HepG2 (cell line): ENCODE measurements at regions not wholly inside any gene's neighbourhood (a gene's known extent, or its start where the extent isn't known, plus 50 kb on each side); places are given as distances from the start of the nearest gene placed in this dataset.
A peak's percentile ranks its signal among the peaks of the same experiment; 100 is the strongest.

Source experiments
- ATAC-seq: fragments of 200-7000 bp; cut with Tn5 transposase; 3 replicates; pipeline ENCODE4 v1.9.1; 2020; ENCODE audit warnings: mild to moderate bottlenecking, moderate library complexity
- BruUV-seq: library from RNA; stranded (reverse); fragments of 400-500 nt; replicated peaks from 2 replicates; lab custom pipeline; 2021; lab: Mats Ljungman, UMichigan
- CTCF ChIA-PET: fragments of 300-600 bp; formaldehyde crosslinking; extraction: SDS; loops from one replicate; lab custom pipeline; 2021; ENCODE audit warnings: low total read pairs, inconsistent platforms, low intra/inter-chr PET ratio; lab: Yijun Ruan, JAX
- POLR2A ChIA-PET: fragments of 350-600 bp; sonication (Branson Sonifier 250); formaldehyde crosslinking; loops from one replicate; lab custom pipeline; 2020; ENCODE audit warnings: antibody characterized with exemption, inconsistent platforms; lab: Yijun Ruan, JAX
- DNase-seq: peaks from one replicate; pipeline ENCODE4 v3.0.0-alpha.2; 2015; ENCODE audit warnings: low spot score
- FAIRE-seq: peaks from 3 replicates; lab custom pipeline; 2011; peaks lifted over from hg19 to GRCh38; lab: Jason Lieb, UNC
- H2AFZ ChIP-seq: one replicate; pipeline ENCODE4 v1.6.1; 2011; ENCODE audit warnings: low read length, inconsistent platforms
- H3K27ac ChIP-seq: fragments of 300-600 bp; 3 replicates; pipeline ENCODE4 v1.8.0; 2011; ENCODE audit warnings: mixed run types, mild to moderate bottlenecking, mixed read lengths, low read length, inconsistent platforms; ENCODE audit not compliant: insufficient read depth; ENCODE audit errors: extremely low read length
- H3K27me3 ChIP-seq, 2 experiments: fragments of 200-600 bp in 1 of 2; 2 replicates in 1 of 2; 3 replicates in 1 of 2; pipeline versions ENCODE4 v1.6.0 to v1.8.0; 2011; ENCODE audit warnings: low read length in 2 of 2, mild to moderate bottlenecking in 2 of 2, moderate library complexity in 2 of 2, inconsistent platforms in 1 of 2; ENCODE audit not compliant: insufficient read depth in 2 of 2, control insufficient read depth in 1 of 2
- H3K36me3 ChIP-seq, 2 experiments: fragments of 200-600 bp in 1 of 2; replicated peaks in 1 of 2; 2 replicates in 1 of 2; 3 replicates in 1 of 2; pipeline versions ENCODE4 v1.5.1 to v1.8.0; 2011; ENCODE audit warnings: low read length in 2 of 2, inconsistent platforms in 1 of 2; ENCODE audit not compliant: insufficient read depth in 2 of 2, control insufficient read depth in 1 of 2
- H3K4me1 ChIP-seq: 2 replicates; pipeline ENCODE4 v1.5.1; 2012; ENCODE audit warnings: low read length, inconsistent platforms; ENCODE audit not compliant: insufficient read depth
- H3K4me2 ChIP-seq: 2 replicates; pipeline ENCODE4 v1.6.0; 2011; ENCODE audit warnings: low read depth, low read length, inconsistent platforms
- H3K4me3 ChIP-seq, 3 experiments: fragments of 200-600 bp in 1 of 3; sonication (generic), shearing (Covaris generic) in 1 of 3; replicated peaks in 1 of 3; 2 replicates each; pipeline ENCODE4 v1.5.1; 2011 to 2016; ENCODE audit warnings: low read length in 3 of 3, inconsistent platforms in 2 of 3, low read depth in 2 of 3, mild to moderate bottlenecking in 2 of 3, control low read depth in 1 of 3, mixed read lengths in 1 of 3; ENCODE audit not compliant: insufficient read depth in 1 of 3
- H3K79me2 ChIP-seq: one replicate; pipeline ENCODE4 v1.6.1; 2011; ENCODE audit warnings: low read length, inconsistent platforms; ENCODE audit not compliant: insufficient read depth
- H3K9ac ChIP-seq: 2 replicates; pipeline ENCODE4 v1.6.0; 2011; ENCODE audit warnings: mild to moderate bottlenecking, low read depth, low read length, inconsistent platforms; ENCODE audit not compliant: insufficient read depth
- H3K9me3 ChIP-seq: 2 replicates; pipeline ENCODE4 v1.5.1; 2012; ENCODE audit warnings: mild to moderate bottlenecking, low read length
- H4K20me1 ChIP-seq: 2 replicates; pipeline ENCODE4 v1.6.0; 2011; ENCODE audit warnings: inconsistent platforms, mild to moderate bottlenecking, low read length, moderate library complexity; ENCODE audit not compliant: insufficient read depth
- GPN1 ChIP-seq: sonication (generic); formaldehyde crosslinking; IDR thresholded peaks from 2 replicates; pipeline ENCODE4 v1.5.1; 2020; ENCODE audit warnings: missing genetic modification reagents, borderline replicate concordance
- MAFF ChIP-seq: IDR thresholded peaks from 2 replicates; pipeline ENCODE4 v1.6.1; 2011; ENCODE audit warnings: low read depth, low read length, improper control_type of control experiment
- MAFK ChIP-seq, 2 experiments: IDR thresholded peaks in 1 of 2; conservative IDR thresholded peaks in 1 of 2; 2 replicates each; pipeline ENCODE4 v1.6.1; 2011; ENCODE audit warnings: improper control_type of control experiment in 2 of 2, low read length in 2 of 2
- MTA1 ChIP-seq: sonication (generic); formaldehyde crosslinking; IDR thresholded peaks from 2 replicates; pipeline ENCODE4 v1.4.0; 2020; ENCODE audit warnings: missing genetic modification reagents, mild to moderate bottlenecking, borderline replicate concordance
- NCOR1 ChIP-seq: fragments of 200-600 bp; sonication (generic); IDR thresholded peaks from 2 replicates; pipeline ENCODE4 v1.7.0; 2017; ENCODE audit warnings: antibody characterized with exemption, low read length, borderline replicate concordance
- NRL ChIP-seq: sonication (generic); formaldehyde crosslinking; IDR thresholded peaks from 2 replicates; pipeline ENCODE4 v1.5.0; 2020; ENCODE audit warnings: missing genetic modification reagents, mild to moderate bottlenecking, moderate library complexity, borderline replicate concordance
- ZNF747 ChIP-seq: sonication (generic); formaldehyde crosslinking; IDR thresholded peaks from 2 replicates; pipeline ENCODE4 v1.8.1; 2023; ENCODE audit warnings: missing genetic modification reagents, mild to moderate bottlenecking, borderline replicate concordance
- ZNF788 ChIP-seq: sonication (generic); formaldehyde crosslinking; IDR thresholded peaks from 2 replicates; pipeline ENCODE4 v1.5.0; 2020; ENCODE audit warnings: mild to moderate bottlenecking, missing genetic modification reagents, borderline replicate concordance
- WGBS: methylation state at CpG from one replicate; pipeline ENCODE4 v1.1.6; 2017; ENCODE audit warnings: low lambda C conversion rate; 5-methylcytosine and 5-hydroxymethylcytosine counted together
- in situ Hi-C: cut with HindIII; loops from 2 replicates; pipeline ENCODE4 v1.10.0; 2017; ENCODE audit warnings: low pct_unique_long_range_greater_than_20kb; ENCODE audit not compliant: extremely low pct_ligation_motif_present
- intact Hi-C: fragments of 100-400 bp; cut with micrococcal nuclease; formaldehyde crosslinking; loops from one replicate; pipeline ENCODE4 v1.10.0; 2022; ENCODE audit not compliant: unreplicated experiment
- TF ChIP-seq, protein P1 (sequence below): sonication (generic); formaldehyde crosslinking; conservative IDR thresholded peaks from 2 replicates; pipeline ENCODE4 v1.4.0; 2020; ENCODE audit warnings: mild to moderate bottlenecking, missing genetic modification reagents, moderate library complexity
- TF ChIP-seq, protein P2 (sequence below): sonication (generic); formaldehyde crosslinking; IDR thresholded peaks from 2 replicates; pipeline ENCODE4 v1.8.0; 2023; ENCODE audit warnings: mild to moderate bottlenecking, missing genetic modification reagents
- TF ChIP-seq, protein P3 (sequence below): sonication (generic); formaldehyde crosslinking; IDR thresholded peaks from 2 replicates; pipeline ENCODE4 v1.4.0; 2020; ENCODE audit warnings: missing genetic modification reagents, borderline replicate concordance
- TF ChIP-seq, protein P4 (sequence below): IDR thresholded peaks from 2 replicates; pipeline ENCODE4 v1.6.1; 2016; ENCODE audit warnings: low read depth, missing genetic modification reagents, missing compliant biosample characterization

DNA sequence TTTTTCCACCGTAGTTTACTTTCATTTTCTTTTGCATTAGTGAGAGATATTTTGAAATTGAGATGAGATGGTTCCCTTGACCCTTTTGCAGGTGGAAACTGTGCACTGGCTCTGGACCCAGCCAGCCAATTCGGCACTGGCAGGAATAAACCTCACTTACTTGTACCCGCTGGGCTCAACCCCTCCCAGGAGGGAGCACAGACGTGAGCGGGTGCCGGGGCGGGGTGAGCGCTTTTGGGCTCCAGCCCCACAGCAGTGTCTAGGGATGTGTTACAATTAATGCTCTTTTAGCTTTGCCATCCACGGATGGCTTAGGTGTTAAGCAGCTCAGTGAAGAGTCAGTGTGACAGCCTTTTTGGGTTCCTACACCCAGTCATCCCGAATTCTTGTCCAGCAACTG lies 766.1 kb upstream of the CHD1 start (continued):
- TF ChIP-seq NCOR1 (no peak), ZNF747 (no peak), GPN1 (CRISPR knock-in tag) (no peak), ZNF788 (CRISPR knock-in tag) (no peak)
- TF ChIP-seq, protein P1, sequence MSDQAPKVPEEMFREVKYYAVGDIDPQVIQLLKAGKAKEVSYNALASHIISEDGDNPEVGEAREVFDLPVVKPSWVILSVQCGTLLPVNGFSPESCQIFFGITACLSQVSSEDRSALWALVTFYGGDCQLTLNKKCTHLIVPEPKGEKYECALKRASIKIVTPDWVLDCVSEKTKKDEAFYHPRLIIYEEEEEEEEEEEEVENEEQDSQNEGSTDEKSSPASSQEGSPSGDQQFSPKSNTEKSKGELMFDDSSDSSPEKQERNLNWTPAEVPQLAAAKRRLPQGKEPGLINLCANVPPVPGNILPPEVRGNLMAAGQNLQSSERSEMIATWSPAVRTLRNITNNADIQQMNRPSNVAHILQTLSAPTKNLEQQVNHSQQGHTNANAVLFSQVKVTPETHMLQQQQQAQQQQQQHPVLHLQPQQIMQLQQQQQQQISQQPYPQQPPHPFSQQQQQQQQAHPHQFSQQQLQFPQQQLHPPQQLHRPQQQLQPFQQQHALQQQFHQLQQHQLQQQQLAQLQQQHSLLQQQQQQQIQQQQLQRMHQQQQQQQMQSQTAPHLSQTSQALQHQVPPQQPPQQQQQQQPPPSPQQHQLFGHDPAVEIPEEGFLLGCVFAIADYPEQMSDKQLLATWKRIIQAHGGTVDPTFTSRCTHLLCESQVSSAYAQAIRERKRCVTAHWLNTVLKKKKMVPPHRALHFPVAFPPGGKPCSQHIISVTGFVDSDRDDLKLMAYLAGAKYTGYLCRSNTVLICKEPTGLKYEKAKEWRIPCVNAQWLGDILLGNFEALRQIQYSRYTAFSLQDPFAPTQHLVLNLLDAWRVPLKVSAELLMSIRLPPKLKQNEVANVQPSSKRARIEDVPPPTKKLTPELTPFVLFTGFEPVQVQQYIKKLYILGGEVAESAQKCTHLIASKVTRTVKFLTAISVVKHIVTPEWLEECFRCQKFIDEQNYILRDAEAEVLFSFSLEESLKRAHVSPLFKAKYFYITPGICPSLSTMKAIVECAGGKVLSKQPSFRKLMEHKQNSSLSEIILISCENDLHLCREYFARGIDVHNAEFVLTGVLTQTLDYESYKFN (CRISPR knock-in tag): no peak

DNA sequence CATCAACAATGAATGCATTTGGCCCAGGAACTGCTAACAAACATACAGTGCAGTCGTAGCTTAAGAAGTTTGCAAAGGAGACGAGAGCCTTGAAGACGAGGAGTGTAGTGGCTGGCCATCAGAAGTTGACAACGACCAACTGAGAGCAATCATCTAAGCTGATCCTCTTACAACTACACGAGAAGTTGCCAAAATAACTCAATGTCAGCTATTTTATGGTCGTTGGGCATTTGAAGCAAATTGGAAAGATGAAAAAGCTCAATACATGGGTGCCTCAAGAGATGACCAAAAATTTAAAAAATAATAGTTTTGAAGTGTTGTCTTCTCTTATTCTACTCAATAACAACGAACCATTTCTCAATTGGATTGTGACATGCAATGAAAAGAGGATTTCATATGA lies 757.7 kb upstream of the CHD1 start:
- Histone ChIP-seq H3K9ac (no peak overlapping the region), H2AFZ (no peak overlapping the region), H3K36me3 (no peaks in the 10 kb centered on the region), H3K4me3 (no peak overlapping the region), H3K27ac (no peak overlapping the region), H3K9me3 (no peaks in the 10 kb centered on the region), H4K20me1 (no peaks in the 10 kb centered on the region), H3K4me2 (no peak overlapping the region), H3K27me3 (no peaks in the 10 kb centered on the region; a peak in 1 of 5 replicates), H3K4me1 (no peaks in the 10 kb centered on the region), H3K79me2 (no peaks in the 10 kb centered on the region)
- in situ Hi-C loops: no loop called here
- ChIA-PET CTCF (no interaction called here), POLR2A (no interaction called here)
- no TSS peak for BruUV-seq
- intact Hi-C loops: no loop called here
- DNase-seq: no peak
- WGBS: 4% methylated on average over 7 of the region's 7 CpGs
- FAIRE-seq: no peak
- no peak for ATAC-seq
- TF ChIP-seq MTA1 (CRISPR knock-in tag) (no peak), MAFF (peak; percentile 74), NRL (CRISPR knock-in tag) (no peak), MAFK (conservative IDR thresholded peaks at IDR 0.05 in 1 of 2, IDR thresholded peaks at IDR 0.05 in 1 of 2; ENCODE audit: low read length in 2 of 2) (peak; percentile 70 to 80)
- TF ChIP-seq, protein P2, sequence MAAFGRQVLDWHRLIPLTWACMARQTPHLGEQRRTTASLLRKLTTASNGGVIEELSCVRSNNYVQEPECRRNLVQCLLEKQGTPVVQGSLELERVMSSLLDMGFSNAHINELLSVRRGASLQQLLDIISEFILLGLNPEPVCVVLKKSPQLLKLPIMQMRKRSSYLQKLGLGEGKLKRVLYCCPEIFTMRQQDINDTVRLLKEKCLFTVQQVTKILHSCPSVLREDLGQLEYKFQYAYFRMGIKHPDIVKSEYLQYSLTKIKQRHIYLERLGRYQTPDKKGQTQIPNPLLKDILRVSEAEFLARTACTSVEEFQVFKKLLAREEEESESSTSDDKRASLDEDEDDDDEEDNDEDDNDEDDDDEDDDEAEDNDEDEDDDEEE (CRISPR knock-in tag): no peak
- TF ChIP-seq, protein P3, sequence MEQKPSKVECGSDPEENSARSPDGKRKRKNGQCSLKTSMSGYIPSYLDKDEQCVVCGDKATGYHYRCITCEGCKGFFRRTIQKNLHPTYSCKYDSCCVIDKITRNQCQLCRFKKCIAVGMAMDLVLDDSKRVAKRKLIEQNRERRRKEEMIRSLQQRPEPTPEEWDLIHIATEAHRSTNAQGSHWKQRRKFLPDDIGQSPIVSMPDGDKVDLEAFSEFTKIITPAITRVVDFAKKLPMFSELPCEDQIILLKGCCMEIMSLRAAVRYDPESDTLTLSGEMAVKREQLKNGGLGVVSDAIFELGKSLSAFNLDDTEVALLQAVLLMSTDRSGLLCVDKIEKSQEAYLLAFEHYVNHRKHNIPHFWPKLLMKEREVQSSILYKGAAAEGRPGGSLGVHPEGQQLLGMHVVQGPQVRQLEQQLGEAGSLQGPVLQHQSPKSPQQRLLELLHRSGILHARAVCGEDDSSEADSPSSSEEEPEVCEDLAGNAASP: no peak
- TF ChIP-seq, protein P4, sequence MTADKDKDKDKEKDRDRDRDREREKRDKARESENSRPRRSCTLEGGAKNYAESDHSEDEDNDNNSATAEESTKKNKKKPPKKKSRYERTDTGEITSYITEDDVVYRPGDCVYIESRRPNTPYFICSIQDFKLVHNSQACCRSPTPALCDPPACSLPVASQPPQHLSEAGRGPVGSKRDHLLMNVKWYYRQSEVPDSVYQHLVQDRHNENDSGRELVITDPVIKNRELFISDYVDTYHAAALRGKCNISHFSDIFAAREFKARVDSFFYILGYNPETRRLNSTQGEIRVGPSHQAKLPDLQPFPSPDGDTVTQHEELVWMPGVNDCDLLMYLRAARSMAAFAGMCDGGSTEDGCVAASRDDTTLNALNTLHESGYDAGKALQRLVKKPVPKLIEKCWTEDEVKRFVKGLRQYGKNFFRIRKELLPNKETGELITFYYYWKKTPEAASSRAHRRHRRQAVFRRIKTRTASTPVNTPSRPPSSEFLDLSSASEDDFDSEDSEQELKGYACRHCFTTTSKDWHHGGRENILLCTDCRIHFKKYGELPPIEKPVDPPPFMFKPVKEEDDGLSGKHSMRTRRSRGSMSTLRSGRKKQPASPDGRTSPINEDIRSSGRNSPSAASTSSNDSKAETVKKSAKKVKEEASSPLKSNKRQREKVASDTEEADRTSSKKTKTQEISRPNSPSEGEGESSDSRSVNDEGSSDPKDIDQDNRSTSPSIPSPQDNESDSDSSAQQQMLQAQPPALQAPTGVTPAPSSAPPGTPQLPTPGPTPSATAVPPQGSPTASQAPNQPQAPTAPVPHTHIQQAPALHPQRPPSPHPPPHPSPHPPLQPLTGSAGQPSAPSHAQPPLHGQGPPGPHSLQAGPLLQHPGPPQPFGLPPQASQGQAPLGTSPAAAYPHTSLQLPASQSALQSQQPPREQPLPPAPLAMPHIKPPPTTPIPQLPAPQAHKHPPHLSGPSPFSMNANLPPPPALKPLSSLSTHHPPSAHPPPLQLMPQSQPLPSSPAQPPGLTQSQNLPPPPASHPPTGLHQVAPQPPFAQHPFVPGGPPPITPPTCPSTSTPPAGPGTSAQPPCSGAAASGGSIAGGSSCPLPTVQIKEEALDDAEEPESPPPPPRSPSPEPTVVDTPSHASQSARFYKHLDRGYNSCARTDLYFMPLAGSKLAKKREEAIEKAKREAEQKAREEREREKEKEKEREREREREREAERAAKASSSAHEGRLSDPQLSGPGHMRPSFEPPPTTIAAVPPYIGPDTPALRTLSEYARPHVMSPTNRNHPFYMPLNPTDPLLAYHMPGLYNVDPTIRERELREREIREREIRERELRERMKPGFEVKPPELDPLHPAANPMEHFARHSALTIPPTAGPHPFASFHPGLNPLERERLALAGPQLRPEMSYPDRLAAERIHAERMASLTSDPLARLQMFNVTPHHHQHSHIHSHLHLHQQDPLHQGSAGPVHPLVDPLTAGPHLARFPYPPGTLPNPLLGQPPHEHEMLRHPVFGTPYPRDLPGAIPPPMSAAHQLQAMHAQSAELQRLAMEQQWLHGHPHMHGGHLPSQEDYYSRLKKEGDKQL: no peak
